GM23338 (cell line): ENCODE measurements at regions not wholly inside any gene's neighbourhood (a gene's known extent, or its start where the extent isn't known, plus 50 kb on each side); places are given as distances from the start of the nearest gene placed in this dataset.

ENCODE experiments used
- ATAC-seq: fragments of 200-7000 bp; cut with Tn5 transposase; 3 replicates; pipeline ENCODE4 v1.9.1; 2020
- DNase-seq: peaks from one replicate; pipeline ENCODE4 v3.0.0-alpha.2; 2015; ENCODE audit warnings: low spot score
- H2AFZ ChIP-seq: fragments of 200-600 bp; sonication (generic); 2 replicates; pipeline ENCODE4 v1.8.0; 2016; ENCODE audit warnings: antibody characterized with exemption, mild to moderate bottlenecking, moderate library complexity
- H3F3A ChIP-seq: fragments of 200-600 bp; sonication (generic); replicated peaks from 2 replicates; pipeline ENCODE4 v1.8.0; 2017; ENCODE audit warnings: antibody characterized with exemption, mixed run types, low read depth
- H3K27ac ChIP-seq: fragments of 200-600 bp; sonication (generic); 2 replicates; pipeline ENCODE4 v1.6.1; 2016; ENCODE audit warnings: low read depth
- H3K27me3 ChIP-seq: fragments of 200-600 bp; sonication (generic); 2 replicates; pipeline ENCODE4 v1.8.0; 2016; ENCODE audit warnings: mild to moderate bottlenecking, mixed run types, moderate library complexity; ENCODE audit not compliant: insufficient read depth
- H3K36me3 ChIP-seq: fragments of 200-600 bp; sonication (generic); 2 replicates; pipeline ENCODE4 v1.8.0; 2016; ENCODE audit warnings: mild to moderate bottlenecking; ENCODE audit not compliant: insufficient read depth
- H3K4me1 ChIP-seq: fragments of 200-600 bp; sonication (generic); 2 replicates; pipeline ENCODE4 v1.8.0; 2016; ENCODE audit warnings: mild to moderate bottlenecking, moderate library complexity; ENCODE audit not compliant: insufficient read depth
- H3K4me2 ChIP-seq: fragments of 200-600 bp; sonication (generic); 2 replicates; pipeline ENCODE4 v1.7.1; 2017; ENCODE audit warnings: mixed run types
- H3K4me3 ChIP-seq: fragments of 200-600 bp; sonication (generic); 2 replicates; pipeline ENCODE4 v1.6.1; 2016; ENCODE audit warnings: mixed run types
- H3K79me2 ChIP-seq: fragments of 200-600 bp; sonication (generic); replicated peaks from 2 replicates; pipeline ENCODE4 v1.8.0; 2017; ENCODE audit warnings: mild to moderate bottlenecking; ENCODE audit not compliant: insufficient read depth
- H3K9me2 ChIP-seq: fragments of 200-600 bp; sonication (generic); 2 replicates; pipeline ENCODE4 v1.8.0; 2017; ENCODE audit not compliant: insufficient read depth
- H4K20me1 ChIP-seq: fragments of 200-600 bp; sonication (generic); replicated peaks from 2 replicates; pipeline ENCODE4 v1.8.0; 2017; ENCODE audit warnings: mild to moderate bottlenecking; ENCODE audit not compliant: insufficient read depth
- H3K27ac Mint-ChIP-seq: 2 replicates; pipeline ENCODE4 v1.8.0; 2020; ENCODE audit warnings: inconsistent platforms, mild to moderate bottlenecking, moderate library complexity, mixed read lengths
- H3K27me3 Mint-ChIP-seq: 3 replicates; pipeline ENCODE4 v1.8.0; 2022; ENCODE audit warnings: low read depth, mild to moderate bottlenecking, moderate library complexity, mixed read lengths, inconsistent platforms; ENCODE audit not compliant: insufficient read depth, poor library complexity
- H3K36me3 Mint-ChIP-seq: 3 replicates; pipeline ENCODE4 v1.8.0; 2021; ENCODE audit warnings: low read depth, mild to moderate bottlenecking, inconsistent platforms, moderate library complexity, mixed read lengths
- H3K4me1 Mint-ChIP-seq: 3 replicates; pipeline ENCODE4 v1.8.0; 2020; ENCODE audit warnings: mild to moderate bottlenecking, inconsistent platforms, mixed read lengths
- H3K4me3 Mint-ChIP-seq: 3 replicates; pipeline ENCODE4 v1.8.0; 2021; ENCODE audit warnings: moderate library complexity, mild to moderate bottlenecking, inconsistent platforms, mixed read lengths
- H3K9me3 Mint-ChIP-seq: 3 replicates; pipeline ENCODE4 v1.8.0; 2020; ENCODE audit warnings: moderate library complexity, mild to moderate bottlenecking, inconsistent platforms, mixed read lengths
- CREB1 ChIP-seq: fragments of 250-450 bp; sonication (Bioruptor Pico); IDR thresholded peaks from 2 replicates; pipeline ENCODE4 v1.5.0; 2020; ENCODE audit warnings: low read depth, mild to moderate bottlenecking, moderate library complexity
- EZH2 ChIP-seq: fragments of 200-600 bp; sonication (generic); IDR thresholded peaks from one replicate; pipeline ENCODE4 v1.8.0; 2017; ENCODE audit warnings: antibody characterized with exemption, mild to moderate bottlenecking, low read depth; ENCODE audit not compliant: unreplicated experiment
- NANOG ChIP-seq: IDR thresholded peaks from 2 replicates; pipeline ENCODE4 v1.6.1; 2016; ENCODE audit warnings: antibody characterized with exemption, borderline replicate concordance
- STAT1 ChIP-seq: IDR thresholded peaks from one replicate; pipeline ENCODE4 v1.6.1; 2016; ENCODE audit warnings: antibody characterized with exemption; ENCODE audit not compliant: unreplicated experiment
- ZNF114 ChIP-seq: fragments of 250-450 bp; sonication (Bioruptor Pico); IDR thresholded peaks from 2 replicates; pipeline ENCODE4 v1.5.0; 2020; ENCODE audit warnings: mild to moderate bottlenecking, moderate library complexity
- TF ChIP-seq, protein P1 (sequence below): fragments of 250-450 bp; sonication (Bioruptor Pico); IDR thresholded peaks from 2 replicates; pipeline ENCODE4 v1.5.0; 2020; ENCODE audit warnings: mild to moderate bottlenecking, moderate library complexity
- TF ChIP-seq, protein P2 (sequence below): IDR thresholded peaks from one replicate; pipeline ENCODE4 v1.6.1; 2018; ENCODE audit warnings: antibody characterized with exemption; ENCODE audit not compliant: unreplicated experiment

DNA sequence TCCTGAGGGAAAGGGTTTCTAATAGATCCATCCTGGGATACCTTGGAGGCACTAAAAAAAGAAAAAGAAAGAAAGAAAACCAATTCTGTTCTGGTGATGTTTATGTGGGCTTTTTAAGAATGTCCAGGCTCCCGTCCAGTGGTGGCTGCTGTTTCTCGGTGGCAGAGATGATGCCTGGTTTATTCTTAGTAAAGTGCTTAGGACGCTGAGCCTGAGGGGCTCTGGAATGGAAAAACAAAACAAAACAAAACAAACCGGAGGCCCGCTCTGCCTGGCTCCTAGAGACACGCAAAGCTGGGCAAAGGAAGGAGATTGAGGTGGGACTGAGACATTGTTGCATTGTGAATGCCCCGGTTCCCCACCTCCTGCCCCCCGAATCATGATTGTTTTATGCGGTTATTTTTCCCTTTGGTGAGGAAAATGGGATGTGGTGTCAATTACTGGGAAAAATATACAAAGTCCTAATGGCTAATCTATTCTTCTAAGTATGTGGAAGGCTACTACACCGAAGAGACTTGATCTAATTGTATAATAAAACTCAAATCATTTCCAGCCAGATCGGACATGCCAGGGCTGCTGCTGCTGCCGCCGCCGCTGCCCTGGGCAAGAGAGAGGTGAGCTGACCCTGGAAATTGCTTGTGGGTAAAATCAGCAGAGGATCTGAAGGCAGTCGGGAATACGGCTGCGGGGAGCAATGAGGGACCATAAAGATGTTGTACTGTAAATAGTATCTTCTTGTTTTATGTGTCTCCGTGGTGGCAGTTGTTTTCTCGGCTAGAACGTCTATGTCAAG, 644.9 kb downstream of the CCDC171 start (continued):
- TF ChIP-seq ZNF114 (CRISPR knock-in tag) (no peak), EZH2 (no peak)
- TF ChIP-seq, protein P1, sequence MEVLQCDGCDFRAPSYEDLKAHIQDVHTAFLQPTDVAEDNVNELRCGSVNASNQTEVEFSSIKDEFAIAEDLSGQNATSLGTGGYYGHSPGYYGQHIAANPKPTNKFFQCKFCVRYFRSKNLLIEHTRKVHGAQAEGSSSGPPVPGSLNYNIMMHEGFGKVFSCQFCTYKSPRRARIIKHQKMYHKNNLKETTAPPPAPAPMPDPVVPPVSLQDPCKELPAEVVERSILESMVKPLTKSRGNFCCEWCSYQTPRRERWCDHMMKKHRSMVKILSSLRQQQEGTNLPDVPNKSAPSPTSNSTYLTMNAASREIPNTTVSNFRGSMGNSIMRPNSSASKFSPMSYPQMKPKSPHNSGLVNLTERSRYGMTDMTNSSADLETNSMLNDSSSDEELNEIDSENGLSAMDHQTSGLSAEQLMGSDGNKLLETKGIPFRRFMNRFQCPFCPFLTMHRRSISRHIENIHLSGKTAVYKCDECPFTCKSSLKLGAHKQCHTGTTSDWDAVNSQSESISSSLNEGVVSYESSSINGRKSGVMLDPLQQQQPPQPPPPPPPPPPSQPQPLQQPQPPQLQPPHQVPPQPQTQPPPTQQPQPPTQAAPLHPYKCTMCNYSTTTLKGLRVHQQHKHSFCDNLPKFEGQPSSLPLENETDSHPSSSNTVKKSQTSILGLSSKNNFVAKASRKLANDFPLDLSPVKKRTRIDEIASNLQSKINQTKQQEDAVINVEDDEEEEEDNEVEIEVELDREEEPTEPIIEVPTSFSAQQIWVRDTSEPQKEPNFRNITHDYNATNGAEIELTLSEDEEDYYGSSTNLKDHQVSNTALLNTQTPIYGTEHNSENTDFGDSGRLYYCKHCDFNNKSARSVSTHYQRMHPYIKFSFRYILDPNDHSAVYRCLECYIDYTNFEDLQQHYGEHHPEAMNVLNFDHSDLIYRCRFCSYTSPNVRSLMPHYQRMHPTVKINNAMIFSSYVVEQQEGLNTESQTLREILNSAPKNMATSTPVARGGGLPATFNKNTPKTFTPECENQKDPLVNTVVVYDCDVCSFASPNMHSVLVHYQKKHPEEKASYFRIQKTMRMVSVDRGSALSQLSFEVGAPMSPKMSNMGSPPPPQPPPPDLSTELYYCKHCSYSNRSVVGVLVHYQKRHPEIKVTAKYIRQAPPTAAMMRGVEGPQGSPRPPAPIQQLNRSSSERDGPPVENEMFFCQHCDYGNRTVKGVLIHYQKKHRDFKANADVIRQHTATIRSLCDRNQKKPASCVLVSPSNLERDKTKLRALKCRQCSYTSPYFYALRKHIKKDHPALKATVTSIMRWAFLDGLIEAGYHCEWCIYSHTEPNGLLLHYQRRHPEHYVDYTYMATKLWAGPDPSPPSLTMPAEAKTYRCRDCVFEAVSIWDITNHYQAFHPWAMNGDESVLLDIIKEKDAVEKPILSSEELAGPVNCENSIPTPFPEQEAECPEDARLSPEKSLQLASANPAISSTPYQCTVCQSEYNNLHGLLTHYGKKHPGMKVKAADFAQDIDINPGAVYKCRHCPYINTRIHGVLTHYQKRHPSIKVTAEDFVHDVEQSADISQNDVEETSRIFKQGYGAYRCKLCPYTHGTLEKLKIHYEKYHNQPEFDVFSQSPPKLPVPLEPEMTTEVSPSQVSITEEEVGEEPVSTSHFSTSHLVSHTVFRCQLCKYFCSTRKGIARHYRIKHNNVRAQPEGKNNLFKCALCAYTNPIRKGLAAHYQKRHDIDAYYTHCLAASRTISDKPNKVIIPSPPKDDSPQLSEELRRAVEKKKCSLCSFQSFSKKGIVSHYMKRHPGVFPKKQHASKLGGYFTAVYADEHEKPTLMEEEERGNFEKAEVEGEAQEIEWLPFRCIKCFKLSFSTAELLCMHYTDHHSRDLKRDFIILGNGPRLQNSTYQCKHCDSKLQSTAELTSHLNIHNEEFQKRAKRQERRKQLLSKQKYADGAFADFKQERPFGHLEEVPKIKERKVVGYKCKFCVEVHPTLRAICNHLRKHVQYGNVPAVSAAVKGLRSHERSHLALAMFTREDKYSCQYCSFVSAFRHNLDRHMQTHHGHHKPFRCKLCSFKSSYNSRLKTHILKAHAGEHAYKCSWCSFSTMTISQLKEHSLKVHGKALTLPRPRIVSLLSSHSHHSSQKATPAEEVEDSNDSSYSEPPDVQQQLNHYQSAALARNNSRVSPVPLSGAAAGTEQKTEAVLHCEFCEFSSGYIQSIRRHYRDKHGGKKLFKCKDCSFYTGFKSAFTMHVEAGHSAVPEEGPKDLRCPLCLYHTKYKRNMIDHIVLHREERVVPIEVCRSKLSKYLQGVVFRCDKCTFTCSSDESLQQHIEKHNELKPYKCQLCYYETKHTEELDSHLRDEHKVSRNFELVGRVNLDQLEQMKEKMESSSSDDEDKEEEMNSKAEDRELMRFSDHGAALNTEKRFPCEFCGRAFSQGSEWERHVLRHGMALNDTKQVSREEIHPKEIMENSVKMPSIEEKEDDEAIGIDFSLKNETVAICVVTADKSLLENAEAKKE (CRISPR knock-in tag) = no peak

DNA sequence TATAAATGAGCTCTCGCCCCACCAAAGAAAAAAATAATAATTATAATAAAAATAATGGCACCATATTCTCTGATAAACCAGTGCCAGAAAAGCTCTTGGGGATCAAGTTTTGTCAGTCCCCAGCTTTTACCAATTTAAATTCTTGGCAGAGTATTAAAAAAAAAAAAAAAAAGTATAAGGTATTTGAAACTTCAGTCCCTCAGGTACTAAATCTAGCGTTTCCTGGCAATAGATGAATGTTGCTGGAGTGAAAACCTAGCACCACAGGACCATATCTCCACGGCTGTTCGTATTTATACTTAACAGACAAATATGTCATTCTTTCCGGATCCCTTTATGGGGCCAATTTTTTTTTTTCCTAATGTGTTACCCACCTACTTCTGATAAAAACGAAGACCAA, 646.2 kb downstream of the CCDC171 start:
- ATAC-seq (no peak), DNase-seq (no peak)
- no peaks in the 10 kb centered on the region for H3K27me3 ChIP-seq
- H2AFZ ChIP-seq = no peak overlapping the region
- no peaks in the 10 kb centered on the region for H3K79me2 ChIP-seq
- H3K4me1 Mint-ChIP-seq = peaks cover 4% of the 10 kb centered on the region; the same call in 2 of the 3 replicates
- H3F3A ChIP-seq = no peaks in the 10 kb centered on the region
- H3K27ac ChIP-seq = no peak overlapping the region
- peaks cover 7% of the 10 kb centered on the region for H3K27me3 Mint-ChIP-seq
- H3K27ac Mint-ChIP-seq = no peak overlapping the region
- TF ChIP-seq, protein P2, sequence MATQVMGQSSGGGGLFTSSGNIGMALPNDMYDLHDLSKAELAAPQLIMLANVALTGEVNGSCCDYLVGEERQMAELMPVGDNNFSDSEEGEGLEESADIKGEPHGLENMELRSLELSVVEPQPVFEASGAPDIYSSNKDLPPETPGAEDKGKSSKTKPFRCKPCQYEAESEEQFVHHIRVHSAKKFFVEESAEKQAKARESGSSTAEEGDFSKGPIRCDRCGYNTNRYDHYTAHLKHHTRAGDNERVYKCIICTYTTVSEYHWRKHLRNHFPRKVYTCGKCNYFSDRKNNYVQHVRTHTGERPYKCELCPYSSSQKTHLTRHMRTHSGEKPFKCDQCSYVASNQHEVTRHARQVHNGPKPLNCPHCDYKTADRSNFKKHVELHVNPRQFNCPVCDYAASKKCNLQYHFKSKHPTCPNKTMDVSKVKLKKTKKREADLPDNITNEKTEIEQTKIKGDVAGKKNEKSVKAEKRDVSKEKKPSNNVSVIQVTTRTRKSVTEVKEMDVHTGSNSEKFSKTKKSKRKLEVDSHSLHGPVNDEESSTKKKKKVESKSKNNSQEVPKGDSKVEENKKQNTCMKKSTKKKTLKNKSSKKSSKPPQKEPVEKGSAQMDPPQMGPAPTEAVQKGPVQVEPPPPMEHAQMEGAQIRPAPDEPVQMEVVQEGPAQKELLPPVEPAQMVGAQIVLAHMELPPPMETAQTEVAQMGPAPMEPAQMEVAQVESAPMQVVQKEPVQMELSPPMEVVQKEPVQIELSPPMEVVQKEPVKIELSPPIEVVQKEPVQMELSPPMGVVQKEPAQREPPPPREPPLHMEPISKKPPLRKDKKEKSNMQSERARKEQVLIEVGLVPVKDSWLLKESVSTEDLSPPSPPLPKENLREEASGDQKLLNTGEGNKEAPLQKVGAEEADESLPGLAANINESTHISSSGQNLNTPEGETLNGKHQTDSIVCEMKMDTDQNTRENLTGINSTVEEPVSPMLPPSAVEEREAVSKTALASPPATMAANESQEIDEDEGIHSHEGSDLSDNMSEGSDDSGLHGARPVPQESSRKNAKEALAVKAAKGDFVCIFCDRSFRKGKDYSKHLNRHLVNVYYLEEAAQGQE = no peak
- TF ChIP-seq CREB1 (CRISPR knock-in tag) (no peak), STAT1 (no peak), EZH2 (no peak), NANOG (no peak)
- no peak overlapping the region for H3K4me2 ChIP-seq
- H3K4me3 ChIP-seq = no peak overlapping the region
- H3K9me3 Mint-ChIP-seq = no peaks in the 10 kb centered on the region; the same call in 2 of the 3 replicates
- no peak overlapping the region for H3K4me3 Mint-ChIP-seq
- H3K36me3 Mint-ChIP-seq = no peaks in the 10 kb centered on the region
- no peaks in the 10 kb centered on the region for H4K20me1 ChIP-seq
- no peaks in the 10 kb centered on the region for H3K36me3 ChIP-seq
- H3K4me1 ChIP-seq = no peaks in the 10 kb centered on the region
- H3K9me2 ChIP-seq = no peaks in the 10 kb centered on the region; the same call in 1 of the 2 replicates
